ENCODE measurements at regions not wholly inside any gene's neighbourhood (a gene's known extent, or its start where the extent isn't known, plus 50 kb on each side); places are given as distances from the start of the nearest gene placed in this dataset.
"Not testable (repeated sequence)": the region's sequence is repeated elsewhere in the genome, so short reads cannot be mapped to it uniquely, and the experiment has no call there.

GRCh38 chr17:77086433-77087010 lies 54.2 kb upstream of the SEC14L1 start:
- peak; percentile 48 for DNase-seq (ENCODE audit: low spot score)

- no peak for DNase-seq (ENCODE audit: low spot score)
Measured at GRCh38 chr17:77087650-77088454, 52.9 kb upstream of the SEC14L1 start.

- peak; percentile 90 for DNase-seq (ENCODE audit: low spot score)
Measured at GRCh38 chr17:77088455-77089123, 52.2 kb upstream of the SEC14L1 start.

GRCh38 chr17:77089124-77089490 lies 51.7 kb upstream of the SEC14L1 start:
- no peak for DNase-seq (ENCODE audit: low spot score)

GRCh38 chr17:77089949-77090348 lies 50.8 kb upstream of the SEC14L1 start:
- DNase-seq (ENCODE audit: low spot score) = not testable (repeated sequence)

- no peak for DNase-seq (ENCODE audit: low spot score)
Measured at GRCh38 chr17:77090476-77090875, 50.3 kb upstream of the SEC14L1 start.

Measured in globus pallidus (tissue), 1 donor.